ENCODE measurements at regions not wholly inside any gene's neighbourhood (a gene's known extent, or its start where the extent isn't known, plus 50 kb on each side); places are given as distances from the start of the nearest gene placed in this dataset.

- Histone ChIP-seq H3K4me3 (ENCODE audit: low read length) (no peak overlapping the region), H2BK5ac (ENCODE audit: low read length) (no peak overlapping the region), H3K4me1 (ENCODE audit: control insufficient read depth, low read depth, low read length) (no peaks in the 10 kb centered on the region), H3K18ac (ENCODE audit: low read length) (no peak overlapping the region), H2BK15ac (replicated peaks; ENCODE audit: low read depth) (no peak overlapping the region), H3K4me2 (ENCODE audit: low read length) (no peak overlapping the region), H4K8ac (ENCODE audit: low read depth, low read length) (no peak overlapping the region), H3K4ac (ENCODE audit: low read depth, low read length) (no peak overlapping the region), H3K79me1 (ENCODE audit: low read length) (no peaks in the 10 kb centered on the region), H3K27ac (ENCODE audit: low read depth, low read length) (no peak overlapping the region), H3K23ac (ENCODE audit: low read length) (no peak overlapping the region), H4K5ac (ENCODE audit: low read length) (no peak overlapping the region), H3K56ac (ENCODE audit: low read length) (no peak overlapping the region), H3K9ac (ENCODE audit: low read length) (no peak overlapping the region), H3K27me3 (ENCODE audit: insufficient read depth, low read length, poor library complexity) (no peaks in the 10 kb centered on the region), H3K79me2 (ENCODE audit: control insufficient read depth, insufficient read depth, low read length) (no peaks in the 10 kb centered on the region), H2BK120ac (ENCODE audit: low read depth, low read length) (no peak overlapping the region), H3K36me3 (ENCODE audit: control insufficient read depth, insufficient read depth, low read length) (no peaks in the 10 kb centered on the region), H2AK5ac (ENCODE audit: low read length) (no peak overlapping the region)
- peak; percentile 71 for DNase-seq
Observed at GRCh38 chr4:180923486-180923885, 1319.7 kb upstream of the TENM3 start.

DNA sequence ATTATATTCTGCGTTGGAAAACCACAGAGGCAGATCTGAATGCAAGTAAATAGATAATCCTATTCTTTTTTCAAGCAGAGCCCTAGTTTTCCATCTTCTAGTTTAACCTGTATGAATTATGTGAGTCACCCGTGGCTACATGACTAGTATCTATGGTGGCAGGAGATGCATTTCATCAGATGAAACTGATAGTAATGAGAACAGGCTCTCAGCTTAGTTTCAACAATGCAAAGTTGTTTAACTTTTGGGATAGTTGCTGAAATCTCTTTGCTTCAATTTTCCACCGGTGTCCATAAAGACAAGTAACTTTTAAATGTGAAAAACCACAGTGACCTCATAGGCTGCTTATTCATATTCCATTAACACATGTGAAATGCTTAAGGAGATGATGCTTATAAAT lies 1317.4 kb upstream of the TENM3 start:
- H3K9ac ChIP-seq (ENCODE audit: low read length): no peak overlapping the region
- H3K18ac ChIP-seq (ENCODE audit: low read length): no peak overlapping the region
- WGBS (ENCODE audit: extremely low coverage, insufficient coverage, low lambda C conversion rate): no CpG with 5 or more reads among the region's 3 CpGs
- no peak overlapping the region for H3K4me3 ChIP-seq (ENCODE audit: low read length)
- H3K4me1 ChIP-seq (ENCODE audit: control insufficient read depth, low read depth, low read length): no peaks in the 10 kb centered on the region
- no peaks in the 10 kb centered on the region for H3K79me1 ChIP-seq (ENCODE audit: low read length)
- H3K27me3 ChIP-seq (ENCODE audit: insufficient read depth, low read length, poor library complexity): no peaks in the 10 kb centered on the region
- H3K36me3 ChIP-seq (ENCODE audit: control insufficient read depth, insufficient read depth, low read length): no peaks in the 10 kb centered on the region
- no peak overlapping the region for H3K27ac ChIP-seq (ENCODE audit: low read depth, low read length)
- H4K5ac ChIP-seq (ENCODE audit: low read length): no peak overlapping the region
- no peak overlapping the region for H2BK120ac ChIP-seq (ENCODE audit: low read depth, low read length)
- no peak overlapping the region for H2BK15ac ChIP-seq (replicated peaks; ENCODE audit: low read depth)
- H2BK5ac ChIP-seq (ENCODE audit: low read length): no peak overlapping the region
- no peak overlapping the region for H2AK5ac ChIP-seq (ENCODE audit: low read length)
- no peak overlapping the region for H3K56ac ChIP-seq (ENCODE audit: low read length)
- H3K4me2 ChIP-seq (ENCODE audit: low read length): no peak overlapping the region
- H3K79me2 ChIP-seq (ENCODE audit: control insufficient read depth, insufficient read depth, low read length): no peaks in the 10 kb centered on the region
- no peak overlapping the region for H3K4ac ChIP-seq (ENCODE audit: low read depth, low read length)
- DNase-seq: no peak
- no peak overlapping the region for H3K23ac ChIP-seq (ENCODE audit: low read length)
- no peak overlapping the region for H4K8ac ChIP-seq (ENCODE audit: low read depth, low read length)

- Histone ChIP-seq H3K56ac (ENCODE audit: low read length) (no peak overlapping the region), H3K4me2 (ENCODE audit: low read length) (no peak overlapping the region), H3K27ac (ENCODE audit: low read depth, low read length) (no peak overlapping the region), H3K4me3 (ENCODE audit: low read length) (no peak overlapping the region), H3K23ac (ENCODE audit: low read length) (no peak overlapping the region), H2AK5ac (ENCODE audit: low read length) (no peak overlapping the region), H3K4ac (ENCODE audit: low read depth, low read length) (no peak overlapping the region), H2BK120ac (ENCODE audit: low read depth, low read length) (no peak overlapping the region), H4K8ac (ENCODE audit: low read depth, low read length) (no peak overlapping the region), H3K4me1 (ENCODE audit: control insufficient read depth, low read depth, low read length) (no peaks in the 10 kb centered on the region), H3K36me3 (ENCODE audit: control insufficient read depth, insufficient read depth, low read length) (no peaks in the 10 kb centered on the region), H3K27me3 (ENCODE audit: insufficient read depth, low read length, poor library complexity) (no peaks in the 10 kb centered on the region), H3K79me1 (ENCODE audit: low read length) (no peaks in the 10 kb centered on the region), H3K9ac (ENCODE audit: low read length) (no peak overlapping the region), H4K5ac (ENCODE audit: low read length) (no peak overlapping the region), H2BK15ac (replicated peaks; ENCODE audit: low read depth) (no peak overlapping the region), H3K18ac (ENCODE audit: low read length) (no peak overlapping the region), H2BK5ac (ENCODE audit: low read length) (no peak overlapping the region), H3K79me2 (ENCODE audit: control insufficient read depth, insufficient read depth, low read length) (no peaks in the 10 kb centered on the region)
- DNase-seq: no peak
- no CpG with 5 or more reads among the region's 1 CpG for WGBS (ENCODE audit: extremely low coverage, insufficient coverage, low lambda C conversion rate)
Observed at GRCh38 chr4:180926277-180926676, 1316.9 kb upstream of the TENM3 start.

GRCh38 chr4:180932370-180933001 lies 1310.7 kb upstream of the TENM3 start:
- no peak overlapping the region for H2BK120ac ChIP-seq (ENCODE audit: low read depth, low read length)
- H3K18ac ChIP-seq (ENCODE audit: low read length): no peak overlapping the region
- H2BK15ac ChIP-seq (replicated peaks; ENCODE audit: low read depth): no peak overlapping the region
- no peaks in the 10 kb centered on the region for H3K36me3 ChIP-seq (ENCODE audit: control insufficient read depth, insufficient read depth, low read length)
- H4K5ac ChIP-seq (ENCODE audit: low read length): no peak overlapping the region
- H3K4me1 ChIP-seq (ENCODE audit: control insufficient read depth, low read depth, low read length): no peaks in the 10 kb centered on the region
- no peaks in the 10 kb centered on the region for H3K79me2 ChIP-seq (ENCODE audit: control insufficient read depth, insufficient read depth, low read length)
- H3K56ac ChIP-seq (ENCODE audit: low read length): no peak overlapping the region
- no peak overlapping the region for H2AK5ac ChIP-seq (ENCODE audit: low read length)
- no peak overlapping the region for H2BK5ac ChIP-seq (ENCODE audit: low read length)
- H3K9ac ChIP-seq (ENCODE audit: low read length): no peak overlapping the region
- DNase-seq: no peak
- H4K8ac ChIP-seq (ENCODE audit: low read depth, low read length): no peak overlapping the region
- no peak overlapping the region for H3K4me3 ChIP-seq (ENCODE audit: low read length)
- no peak overlapping the region for H3K4me2 ChIP-seq (ENCODE audit: low read length)
- H3K27ac ChIP-seq (ENCODE audit: low read depth, low read length): no peak overlapping the region
- WGBS (ENCODE audit: extremely low coverage, insufficient coverage, low lambda C conversion rate): no CpG with 5 or more reads among the region's 4 CpGs
- no peak overlapping the region for H3K4ac ChIP-seq (ENCODE audit: low read depth, low read length)
- H3K27me3 ChIP-seq (ENCODE audit: insufficient read depth, low read length, poor library complexity): no peaks in the 10 kb centered on the region
- no peak overlapping the region for H3K23ac ChIP-seq (ENCODE audit: low read length)
- H3K79me1 ChIP-seq (ENCODE audit: low read length): no peaks in the 10 kb centered on the region

DNA sequence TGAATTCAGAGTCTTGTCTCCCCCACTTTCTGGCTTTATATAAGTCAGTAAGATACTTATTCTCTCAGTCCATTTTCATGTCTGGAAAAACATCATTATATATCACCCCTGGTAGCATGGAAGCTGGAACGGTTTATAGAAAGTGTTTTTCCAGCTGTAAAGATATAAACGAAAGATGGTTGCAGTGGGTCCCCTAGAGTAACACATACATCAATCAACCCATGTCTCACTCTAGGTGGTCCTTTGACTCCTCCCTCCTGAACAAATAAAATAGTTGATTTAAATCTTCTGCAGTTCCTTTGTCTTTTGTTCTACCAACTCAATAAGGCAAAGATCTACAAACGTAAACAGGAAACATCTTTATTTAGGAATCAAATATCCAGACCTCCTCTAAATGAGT lies 1306.1 kb upstream of the TENM3 start:
- H3K27ac ChIP-seq (ENCODE audit: low read depth, low read length): no peak overlapping the region
- H3K4me1 ChIP-seq (ENCODE audit: control insufficient read depth, low read depth, low read length): no peaks in the 10 kb centered on the region
- H2AK5ac ChIP-seq (ENCODE audit: low read length): no peak overlapping the region
- no peak overlapping the region for H3K4me3 ChIP-seq (ENCODE audit: low read length)
- H3K4me2 ChIP-seq (ENCODE audit: low read length): no peak overlapping the region
- H3K4ac ChIP-seq (ENCODE audit: low read depth, low read length): no peak overlapping the region
- H3K27me3 ChIP-seq (ENCODE audit: insufficient read depth, low read length, poor library complexity): no peaks in the 10 kb centered on the region
- no peak overlapping the region for H2BK15ac ChIP-seq (replicated peaks; ENCODE audit: low read depth)
- DNase-seq: no peak
- no peaks in the 10 kb centered on the region for H3K36me3 ChIP-seq (ENCODE audit: control insufficient read depth, insufficient read depth, low read length)
- H3K56ac ChIP-seq (ENCODE audit: low read length): no peak overlapping the region
- no peak overlapping the region for H3K23ac ChIP-seq (ENCODE audit: low read length)
- no peak overlapping the region for H2BK120ac ChIP-seq (ENCODE audit: low read depth, low read length)
- no peaks in the 10 kb centered on the region for H3K79me1 ChIP-seq (ENCODE audit: low read length)
- no peak overlapping the region for H2BK5ac ChIP-seq (ENCODE audit: low read length)
- H4K5ac ChIP-seq (ENCODE audit: low read length): no peak overlapping the region
- H3K9ac ChIP-seq (ENCODE audit: low read length): no peak overlapping the region
- no CpG with 5 or more reads among the region's 3 CpGs for WGBS (ENCODE audit: extremely low coverage, insufficient coverage, low lambda C conversion rate)
- no peaks in the 10 kb centered on the region for H3K79me2 ChIP-seq (ENCODE audit: control insufficient read depth, insufficient read depth, low read length)
- no peak overlapping the region for H3K18ac ChIP-seq (ENCODE audit: low read length)
- no peak overlapping the region for H4K8ac ChIP-seq (ENCODE audit: low read depth, low read length)

- Histone ChIP-seq H3K27me3 (ENCODE audit: insufficient read depth, low read length, poor library complexity) (no peaks in the 10 kb centered on the region), H3K4me3 (ENCODE audit: low read length) (no peak overlapping the region), H3K18ac (ENCODE audit: low read length) (no peak overlapping the region), H3K36me3 (ENCODE audit: control insufficient read depth, insufficient read depth, low read length) (no peaks in the 10 kb centered on the region), H3K56ac (ENCODE audit: low read length) (no peak overlapping the region), H4K8ac (ENCODE audit: low read depth, low read length) (no peak overlapping the region), H3K4me1 (ENCODE audit: control insufficient read depth, low read depth, low read length) (no peaks in the 10 kb centered on the region), H4K5ac (ENCODE audit: low read length) (no peak overlapping the region), H3K79me2 (ENCODE audit: control insufficient read depth, insufficient read depth, low read length) (no peaks in the 10 kb centered on the region), H3K79me1 (ENCODE audit: low read length) (no peaks in the 10 kb centered on the region), H3K4ac (ENCODE audit: low read depth, low read length) (no peak overlapping the region), H2BK5ac (ENCODE audit: low read length) (no peak overlapping the region), H2BK15ac (replicated peaks; ENCODE audit: low read depth) (no peak overlapping the region), H3K23ac (ENCODE audit: low read length) (no peak overlapping the region), H3K4me2 (ENCODE audit: low read length) (no peak overlapping the region), H2BK120ac (ENCODE audit: low read depth, low read length) (no peak overlapping the region), H3K27ac (ENCODE audit: low read depth, low read length) (no peak overlapping the region), H2AK5ac (ENCODE audit: low read length) (no peak overlapping the region), H3K9ac (ENCODE audit: low read length) (no peak overlapping the region)
- no peak for DNase-seq
- no CpG with 5 or more reads among the region's 1 CpG for WGBS (ENCODE audit: extremely low coverage, insufficient coverage, low lambda C conversion rate)
Observed at GRCh38 chr4:180940680-180941079, 1302.5 kb upstream of the TENM3 start.

Measured in mesendoderm (in vitro differentiated cells).